Posterior cingulate gyrus (tissue), 11 donors: ENCODE measurements at regions not wholly inside any gene's neighbourhood (a gene's known extent, or its start where the extent isn't known, plus 50 kb on each side); places are given as distances from the start of the nearest gene placed in this dataset.
"Not testable (repeated sequence)": the region's sequence is repeated elsewhere in the genome, so short reads cannot be mapped to it uniquely, and the experiment has no call there.

Experiments used
- DNase-seq, 10 donors: peaks; one replicate each; pipeline versions ENCODE4 v3.0.0 to v3.0.0-alpha.2; 2020 to 2021; ENCODE audit warnings: mixed read lengths in 3 of 10
- intact Hi-C: fragments of 100-400 bp; cut with DNase I; formaldehyde crosslinking; loops from one replicate; pipeline ENCODE4 v1.15.1; 2023

DNA sequence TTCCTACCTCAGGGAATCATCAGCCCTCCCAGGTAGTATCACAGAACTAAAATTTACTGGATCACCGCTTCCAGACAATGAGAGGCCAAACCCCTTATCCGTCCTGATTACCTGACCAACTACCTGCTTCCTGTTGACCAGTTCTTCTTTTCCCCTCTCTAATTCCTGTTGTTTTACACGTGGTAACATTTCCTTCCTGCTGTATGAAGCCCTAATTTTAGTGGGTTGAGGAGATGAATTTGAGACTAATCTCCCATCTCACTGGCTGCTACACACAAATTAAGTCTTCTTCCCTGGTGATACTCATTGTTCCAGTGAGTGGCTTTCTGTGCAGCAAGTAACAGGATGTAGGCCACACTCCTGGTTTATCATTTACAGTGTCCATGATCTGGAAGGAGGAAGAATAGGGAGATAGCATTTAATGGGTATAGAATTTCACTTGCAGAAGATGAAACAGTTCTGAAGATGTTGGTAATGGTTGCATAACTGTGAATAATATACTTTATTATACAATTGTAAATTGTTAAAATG is 2112.9 kb downstream of the NCAM2 start:
- no peak for DNase-seq
- intact Hi-C loops, result no loop called here

DNA sequence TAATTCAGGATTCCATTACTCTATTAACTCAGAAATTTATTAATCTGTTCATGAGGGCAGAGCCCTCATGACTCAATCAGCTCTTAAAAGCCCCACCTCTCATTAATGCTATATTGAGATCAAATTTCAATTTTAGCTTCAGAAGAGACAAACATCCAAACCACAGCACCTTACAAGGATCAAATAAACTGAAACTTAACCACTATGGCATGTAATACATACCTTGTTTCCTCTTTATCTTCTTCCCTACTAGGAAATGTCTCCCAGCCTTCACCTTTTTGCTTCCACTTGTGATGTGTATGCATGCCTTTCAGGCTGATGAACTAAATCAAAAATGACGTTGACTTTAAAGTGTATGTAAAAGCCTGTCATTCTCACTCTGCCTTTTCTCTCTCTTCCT is 2121.3 kb downstream of the NCAM2 start:
- intact Hi-C loops, result no loop called here
- no peak for DNase-seq

DNA sequence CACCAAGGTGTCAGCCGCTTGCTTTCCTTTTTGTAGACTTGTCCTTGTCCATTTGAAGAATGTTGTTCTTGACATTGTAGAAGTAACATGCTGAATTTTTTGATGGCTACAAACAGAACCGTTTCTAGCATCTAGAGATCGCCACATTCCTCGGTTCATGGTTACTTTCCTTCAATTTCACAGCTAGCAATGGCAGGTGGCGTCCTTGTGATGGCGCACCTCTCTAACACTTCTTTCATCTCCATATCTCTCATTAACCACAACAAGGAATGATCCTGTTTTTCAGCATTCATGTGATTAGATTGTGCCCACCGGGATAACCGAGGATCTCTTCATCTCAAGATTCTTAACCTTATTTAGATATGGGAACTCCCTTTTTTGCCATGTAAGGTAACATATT is 2129.8 kb downstream of the NCAM2 start:
- DNase-seq, result no peak
- intact Hi-C loops, result no loop called here

DNA sequence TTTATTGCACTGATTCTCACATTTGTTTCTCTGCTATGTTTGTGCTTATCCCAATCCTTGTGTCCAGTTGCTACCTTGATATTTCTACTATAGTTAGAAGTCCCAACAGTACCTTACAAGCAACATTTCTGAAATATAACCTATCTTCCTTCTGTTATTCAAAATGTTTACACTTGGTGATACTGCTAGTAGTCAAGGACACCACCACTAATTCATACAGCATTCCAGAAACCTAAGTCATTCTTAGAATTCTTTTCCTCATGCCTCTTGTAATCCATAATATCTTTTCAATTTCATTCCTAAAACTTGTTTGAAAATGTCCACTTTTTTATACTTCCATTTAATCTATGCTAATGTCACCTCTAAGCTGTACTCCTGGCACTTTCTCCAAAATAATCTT is 2132.1 kb downstream of the NCAM2 start:
- intact Hi-C loops, result no loop called here
- DNase-seq, result no peak

DNA sequence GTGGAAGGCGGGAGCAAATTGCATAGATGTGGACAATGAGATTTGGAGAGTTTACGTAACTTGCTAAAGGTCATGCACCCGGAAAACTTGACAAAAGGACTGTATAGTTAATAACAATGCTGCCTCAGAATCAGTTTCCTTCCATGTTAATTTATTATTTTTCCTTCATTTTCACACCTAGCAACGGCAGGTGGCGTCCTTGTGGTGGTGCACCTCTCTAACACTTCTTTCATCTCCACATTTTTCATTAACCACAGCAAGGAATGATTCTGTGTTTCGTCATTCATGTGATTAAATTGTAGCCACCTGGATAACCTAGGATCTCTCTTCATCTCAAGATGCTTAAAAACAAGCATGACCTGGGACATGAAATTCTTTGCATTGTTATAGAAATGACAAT is 2133.0 kb downstream of the NCAM2 start:
- intact Hi-C loops, result no loop called here
- no peak for DNase-seq

DNA sequence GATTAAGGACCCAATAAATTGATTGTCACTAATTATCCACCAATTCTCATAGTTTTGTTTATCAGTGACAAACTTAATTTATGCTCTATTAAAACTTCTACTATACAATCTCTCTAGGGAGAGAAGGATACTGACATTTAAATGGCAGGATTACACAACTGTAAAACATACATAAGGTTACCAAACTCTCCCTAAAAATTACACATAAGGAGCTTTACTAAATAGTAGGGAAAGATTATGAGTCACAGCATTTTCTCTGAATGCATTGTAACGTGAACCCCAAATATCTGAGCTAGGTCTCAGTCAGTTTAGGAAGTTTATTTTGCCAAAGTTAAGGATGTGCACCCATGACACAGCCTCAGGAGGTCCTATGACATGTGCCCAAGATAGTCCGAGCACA is 2140.6 kb downstream of the NCAM2 start:
- no peak for DNase-seq
- intact Hi-C loops, result no loop called here

DNA sequence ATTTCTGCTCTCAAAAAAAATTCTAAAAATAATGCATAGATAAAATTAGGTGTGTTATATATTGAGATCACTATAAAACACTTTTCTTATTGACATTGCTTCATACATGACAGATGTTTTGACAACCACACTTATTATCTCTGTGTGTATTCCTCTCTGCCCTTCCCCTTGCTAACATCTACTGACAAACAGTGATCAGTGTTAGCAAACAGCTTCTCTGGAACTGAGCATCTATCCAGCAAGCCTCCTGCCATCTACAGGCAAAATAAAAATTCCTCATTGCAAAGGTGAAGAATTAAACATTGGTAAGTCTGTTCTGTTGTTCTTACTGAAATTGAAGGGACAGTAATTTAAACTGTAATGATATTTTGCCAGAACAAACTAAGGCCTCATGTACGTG is 2153.9 kb downstream of the NCAM2 start:
- DNase-seq, result no peak

DNA sequence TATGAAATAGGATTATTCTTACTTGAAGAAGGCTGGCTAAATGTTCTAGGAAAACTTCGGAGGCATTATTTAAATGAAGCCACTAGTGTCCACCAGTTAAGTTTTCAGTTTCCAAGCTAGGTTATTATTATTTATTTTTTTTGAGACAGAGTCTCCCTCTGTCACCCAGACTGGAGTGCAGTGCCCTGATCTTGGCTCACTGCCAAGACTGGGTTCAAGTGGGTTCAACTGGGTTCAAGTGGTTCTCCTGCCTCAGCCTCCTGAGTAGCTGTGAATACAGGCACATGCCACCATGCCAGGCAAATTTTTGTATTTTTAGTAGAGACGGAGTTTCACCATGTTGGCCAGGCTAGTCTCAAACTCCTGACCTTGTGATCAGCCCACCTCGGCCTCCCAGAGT is 2155.6 kb downstream of the NCAM2 start:
- DNase-seq, intact Hi-C loops: not testable (repeated sequence)

More for the DNA sequence above, 2153.9 kb downstream of the NCAM2 start:
- intact Hi-C loops, result no loop called here

DNA sequence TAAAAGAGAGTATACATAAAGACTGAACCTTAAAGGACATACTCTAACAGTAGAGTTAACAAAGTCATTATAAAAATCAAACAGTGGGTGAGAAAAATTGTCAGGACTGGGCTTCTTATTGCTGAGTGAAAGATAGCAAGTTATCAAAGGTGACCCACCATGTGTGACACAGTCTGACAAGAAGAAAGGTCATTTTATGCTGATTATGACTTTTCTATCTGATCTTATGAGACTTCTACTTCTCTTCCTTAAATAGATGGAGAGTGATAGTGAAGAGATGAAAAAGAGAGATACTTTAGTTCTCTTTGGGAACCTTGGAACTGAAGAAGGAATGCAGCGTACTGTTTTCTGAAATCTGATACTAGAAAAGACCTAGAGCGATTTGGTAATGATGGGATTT is 2157.1 kb downstream of the NCAM2 start:
- no peak for DNase-seq
- intact Hi-C loops, result no loop called here

DNA sequence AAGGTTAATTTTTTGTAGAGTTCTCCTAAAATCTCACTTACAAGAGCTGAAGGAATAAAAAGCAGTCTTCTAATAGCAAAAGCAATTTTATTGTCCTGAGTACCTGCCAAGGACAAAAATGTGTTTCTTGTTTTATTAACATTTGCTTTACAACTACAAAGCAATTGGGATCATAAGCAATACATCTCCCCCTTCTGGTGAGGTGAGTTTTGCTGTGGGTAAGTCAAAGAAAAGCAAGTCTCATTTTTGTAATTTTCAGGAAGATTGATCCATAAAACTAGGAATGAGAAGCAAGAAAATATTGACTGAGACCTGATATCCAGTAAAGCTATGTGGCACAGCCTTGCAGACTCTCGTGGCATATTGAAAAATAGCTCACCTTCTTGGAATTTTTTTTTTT is 2162.7 kb downstream of the NCAM2 start:
- intact Hi-C loops, result no loop called here
- no peak for DNase-seq

DNA sequence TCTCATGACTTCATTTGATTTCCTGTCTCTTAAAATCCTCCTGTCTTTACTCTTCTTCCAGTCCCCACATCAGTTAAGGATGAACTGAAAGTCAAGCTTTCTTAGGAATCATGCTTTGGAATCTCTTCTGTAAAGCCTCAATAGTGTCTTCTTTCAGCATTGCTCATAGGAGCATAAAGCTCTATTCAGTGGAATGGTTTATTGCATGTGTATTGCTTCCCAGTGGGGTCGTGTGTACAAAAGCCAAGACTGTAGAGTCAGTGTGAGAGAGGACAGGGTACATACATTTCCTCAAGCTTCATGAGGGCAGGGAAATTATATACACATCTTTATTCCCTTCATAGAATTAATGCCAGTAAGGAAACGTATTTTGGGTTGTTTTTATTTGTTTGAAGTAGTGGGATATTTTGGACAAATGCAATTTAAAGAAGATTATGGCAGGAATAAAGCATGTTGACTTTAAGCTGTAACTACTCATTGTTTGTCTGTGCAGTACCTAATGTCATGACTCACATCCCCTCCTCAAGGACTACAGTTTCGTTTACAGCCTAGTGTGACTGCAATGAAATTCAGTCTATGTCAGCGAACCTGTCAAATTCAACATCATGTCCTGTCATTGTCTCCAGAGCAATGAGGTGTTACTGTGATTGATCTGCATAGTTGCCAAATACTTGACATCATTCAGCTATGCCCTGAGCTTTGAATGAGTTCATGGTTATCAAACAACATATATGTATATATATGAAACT is 2164.2 kb downstream of the NCAM2 start:
- intact Hi-C loops, result no loop called here
- DNase-seq, result no peak
